ENCODE measurements at regions not wholly inside any gene's neighbourhood (a gene's known extent, or its start where the extent isn't known, plus 50 kb on each side); places are given as distances from the start of the nearest gene placed in this dataset.

DNA sequence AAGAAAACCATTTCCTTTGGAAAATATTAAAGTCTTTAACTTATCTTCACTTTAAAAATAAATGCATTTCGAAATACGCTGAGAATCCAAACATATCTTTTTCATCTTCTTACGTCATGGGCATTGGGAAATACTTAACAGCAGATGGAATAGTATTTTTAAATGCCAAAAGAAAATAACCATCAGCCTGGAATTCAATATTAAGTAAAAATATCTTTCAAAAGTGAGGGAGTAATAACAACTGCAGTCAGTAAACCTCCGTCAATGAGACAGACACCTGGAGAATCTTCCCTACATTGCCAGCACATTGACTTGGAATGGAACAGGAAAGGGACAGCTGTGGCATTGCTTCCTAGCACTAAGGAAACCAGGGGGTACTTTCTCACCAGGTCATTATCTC, 290.4 kb upstream of the TNP1 start:
- no peak for TF ChIP-seq TCF7L2 (IDR thresholded peaks at IDR 0.05; ENCODE audit: low read depth, low read length)
- TF ChIP-seq CTCF (IDR thresholded peaks at IDR 0.05) = no peak
- TF ChIP-seq, protein P1, sequence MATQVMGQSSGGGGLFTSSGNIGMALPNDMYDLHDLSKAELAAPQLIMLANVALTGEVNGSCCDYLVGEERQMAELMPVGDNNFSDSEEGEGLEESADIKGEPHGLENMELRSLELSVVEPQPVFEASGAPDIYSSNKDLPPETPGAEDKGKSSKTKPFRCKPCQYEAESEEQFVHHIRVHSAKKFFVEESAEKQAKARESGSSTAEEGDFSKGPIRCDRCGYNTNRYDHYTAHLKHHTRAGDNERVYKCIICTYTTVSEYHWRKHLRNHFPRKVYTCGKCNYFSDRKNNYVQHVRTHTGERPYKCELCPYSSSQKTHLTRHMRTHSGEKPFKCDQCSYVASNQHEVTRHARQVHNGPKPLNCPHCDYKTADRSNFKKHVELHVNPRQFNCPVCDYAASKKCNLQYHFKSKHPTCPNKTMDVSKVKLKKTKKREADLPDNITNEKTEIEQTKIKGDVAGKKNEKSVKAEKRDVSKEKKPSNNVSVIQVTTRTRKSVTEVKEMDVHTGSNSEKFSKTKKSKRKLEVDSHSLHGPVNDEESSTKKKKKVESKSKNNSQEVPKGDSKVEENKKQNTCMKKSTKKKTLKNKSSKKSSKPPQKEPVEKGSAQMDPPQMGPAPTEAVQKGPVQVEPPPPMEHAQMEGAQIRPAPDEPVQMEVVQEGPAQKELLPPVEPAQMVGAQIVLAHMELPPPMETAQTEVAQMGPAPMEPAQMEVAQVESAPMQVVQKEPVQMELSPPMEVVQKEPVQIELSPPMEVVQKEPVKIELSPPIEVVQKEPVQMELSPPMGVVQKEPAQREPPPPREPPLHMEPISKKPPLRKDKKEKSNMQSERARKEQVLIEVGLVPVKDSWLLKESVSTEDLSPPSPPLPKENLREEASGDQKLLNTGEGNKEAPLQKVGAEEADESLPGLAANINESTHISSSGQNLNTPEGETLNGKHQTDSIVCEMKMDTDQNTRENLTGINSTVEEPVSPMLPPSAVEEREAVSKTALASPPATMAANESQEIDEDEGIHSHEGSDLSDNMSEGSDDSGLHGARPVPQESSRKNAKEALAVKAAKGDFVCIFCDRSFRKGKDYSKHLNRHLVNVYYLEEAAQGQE (IDR thresholded peaks at IDR 0.05; ENCODE audit: insufficient read depth in 1 of 2, low read depth in 2 of 2, low read length in 1 of 2) = no peak

Data from Panc1 (cell line).